ENCODE measurements at regions not wholly inside any gene's neighbourhood (a gene's known extent, or its start where the extent isn't known, plus 50 kb on each side); places are given as distances from the start of the nearest gene placed in this dataset.

DNA sequence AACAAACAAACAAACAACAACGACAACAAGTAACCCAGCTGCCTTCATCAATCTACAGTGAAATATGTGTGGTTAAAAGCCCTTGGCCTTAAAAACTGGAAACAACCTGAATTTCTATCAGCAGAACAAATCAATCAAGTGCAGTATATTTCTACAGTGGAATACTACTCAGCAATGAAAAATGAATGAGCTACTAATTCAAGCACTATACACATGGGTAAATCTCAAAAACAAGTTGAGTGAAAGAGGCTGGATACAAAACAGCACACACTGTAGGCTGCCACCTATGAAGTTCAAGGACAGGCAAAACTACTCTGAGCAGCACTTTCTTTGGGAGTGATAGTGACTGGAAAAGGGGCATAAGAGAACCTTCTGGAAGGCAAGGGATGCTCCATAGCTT is 395.5 kb upstream of the PROK2 start:
- Histone ChIP-seq H3K4me3 (ENCODE audit: low read depth in 1 of 2, low read length in 2 of 2) (no peak overlapping the region), H3K4me1 (ENCODE audit: control insufficient read depth in 1 of 2, insufficient read depth in 2 of 2, low read length in 2 of 2) (peaks cover 8 to 13% of the 10 kb centered on the region in 2 donors), H3K36me3 (ENCODE audit: control insufficient read depth in 1 of 2, insufficient read depth in 2 of 2, low read length in 2 of 2) (no peaks in the 10 kb centered on the region), H3K9me3 (ENCODE audit: control insufficient read depth in 1 of 2, low read length in 2 of 2) (no peaks in the 10 kb centered on the region), H3K27ac (ENCODE audit: low read length) (no peak overlapping the region), H3K27me3 (ENCODE audit: low read depth, low read length) (no peaks in the 10 kb centered on the region)

DNA sequence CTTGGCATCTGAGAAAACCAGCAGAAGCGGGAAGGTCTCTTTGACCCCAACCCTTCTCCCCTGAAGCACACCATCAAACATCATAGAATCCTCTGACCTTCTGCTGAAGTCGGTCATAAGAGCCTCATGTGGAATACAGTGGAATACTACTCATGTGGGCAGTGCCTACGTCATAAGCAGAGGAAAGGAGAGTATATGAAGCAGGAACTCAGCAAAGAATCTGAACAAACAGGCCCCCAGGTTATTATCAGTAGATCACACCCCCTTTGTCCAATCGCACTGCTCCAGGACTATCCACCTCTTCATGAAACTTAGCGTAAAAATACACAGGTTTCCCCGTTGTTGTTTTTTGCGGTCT is 394.1 kb upstream of the PROK2 start:
- Histone ChIP-seq H3K4me1 (ENCODE audit: control insufficient read depth in 1 of 2, insufficient read depth in 2 of 2, low read length in 2 of 2) (peaks cover 8 to 13% of the 10 kb centered on the region in 2 donors), H3K27ac (ENCODE audit: low read length) (no peak overlapping the region), H3K27me3 (ENCODE audit: low read depth, low read length) (no peaks in the 10 kb centered on the region), H3K36me3 (ENCODE audit: control insufficient read depth in 1 of 2, insufficient read depth in 2 of 2, low read length in 2 of 2) (no peaks in the 10 kb centered on the region), H3K9me3 (ENCODE audit: control insufficient read depth in 1 of 2, low read length in 2 of 2) (no peaks in the 10 kb centered on the region), H3K4me3 (ENCODE audit: low read depth in 1 of 2, low read length in 2 of 2) (no peak overlapping the region)

DNA sequence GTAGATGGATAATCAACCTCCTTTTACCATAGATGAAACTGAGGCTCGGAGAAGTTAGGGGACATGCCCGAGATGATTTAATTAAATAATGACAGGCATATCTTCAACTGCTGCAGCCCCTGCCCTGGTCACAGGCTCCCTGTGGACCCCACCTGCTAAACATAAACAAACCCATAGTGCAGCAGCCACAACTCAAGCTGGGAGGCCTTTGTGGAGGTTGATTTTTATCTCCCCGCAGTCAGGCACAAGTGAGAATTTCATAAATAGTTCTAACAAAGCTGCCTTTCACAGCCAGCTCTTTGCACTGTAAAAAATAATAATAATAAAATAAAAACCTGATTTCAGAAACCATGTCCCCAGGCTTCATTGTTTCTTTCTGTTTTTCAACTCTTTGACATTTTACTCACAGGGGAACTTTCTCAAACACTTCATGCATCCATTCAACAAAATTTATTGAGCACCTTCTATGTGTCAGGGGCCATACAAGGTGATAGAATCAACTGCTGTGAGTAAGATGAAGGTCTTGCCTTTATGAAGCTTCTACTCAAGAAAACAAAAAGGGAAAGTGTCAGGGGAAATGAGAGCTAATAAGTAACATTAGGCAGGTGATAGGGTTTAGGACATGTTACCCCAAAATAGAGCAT is 393.6 kb upstream of the PROK2 start:
- Histone ChIP-seq H3K4me3 (ENCODE audit: low read depth in 1 of 2, low read length in 2 of 2) (no peak overlapping the region), H3K27me3 (ENCODE audit: low read depth, low read length) (no peaks in the 10 kb centered on the region), H3K27ac (ENCODE audit: low read length) (no peak overlapping the region), H3K9me3 (ENCODE audit: control insufficient read depth in 1 of 2, low read length in 2 of 2) (no peaks in the 10 kb centered on the region), H3K36me3 (ENCODE audit: control insufficient read depth in 1 of 2, insufficient read depth in 2 of 2, low read length in 2 of 2) (no peaks in the 10 kb centered on the region), H3K4me1 (ENCODE audit: control insufficient read depth in 1 of 2, insufficient read depth in 2 of 2, low read length in 2 of 2) (peaks cover 8 to 16% of the 10 kb centered on the region in 2 donors)

DNA sequence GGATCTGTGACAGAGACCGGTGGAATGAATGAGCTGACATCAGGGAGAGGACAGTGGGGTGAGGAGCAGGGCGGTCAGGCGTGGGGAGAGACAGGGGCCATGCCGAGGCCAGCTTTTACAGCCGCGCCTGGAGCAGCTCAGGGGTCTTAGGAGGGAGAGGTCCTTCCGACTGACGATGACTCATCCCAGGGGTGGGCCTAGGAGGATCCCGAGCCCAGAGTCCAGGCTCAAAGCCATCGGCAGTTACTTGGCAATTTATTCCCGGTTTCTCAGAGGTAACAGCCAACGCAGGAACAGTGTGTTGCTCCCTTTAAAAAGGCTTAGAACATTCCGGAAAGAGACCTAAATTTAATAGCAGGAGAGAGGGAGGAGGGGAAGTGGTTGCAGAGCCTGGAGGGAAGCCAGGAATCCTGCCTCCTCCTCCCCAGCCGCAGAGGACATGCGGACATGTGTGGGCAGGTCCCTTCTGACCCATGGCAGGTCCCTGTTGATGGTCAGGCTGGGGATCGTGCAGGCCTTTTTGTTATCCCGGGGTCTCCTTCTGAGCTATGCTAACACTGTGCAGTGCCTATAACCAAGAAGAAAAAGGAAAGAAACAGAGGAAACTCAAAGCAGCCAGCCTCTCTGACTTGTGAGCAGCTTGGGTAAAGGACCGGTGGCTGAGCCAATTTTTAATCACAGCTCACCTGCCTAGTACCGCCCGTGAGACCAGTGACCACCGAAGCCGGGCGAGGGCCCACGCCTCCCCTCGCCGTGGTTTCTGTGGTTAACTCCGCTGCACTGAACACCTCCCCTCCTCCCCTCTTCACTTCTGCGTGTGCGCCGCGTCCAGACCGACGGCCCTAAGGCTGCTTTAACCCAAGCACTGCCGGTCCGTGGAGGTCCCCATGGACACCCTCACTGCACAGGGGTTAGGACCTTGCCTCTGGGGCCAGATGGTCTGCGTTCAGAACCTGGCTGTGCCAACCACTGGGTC is 392.4 kb upstream of the PROK2 start:
- peaks cover 8 to 29% of the 10 kb centered on the region in 2 donors for H3K4me1 ChIP-seq (ENCODE audit: control insufficient read depth in 1 of 2, insufficient read depth in 2 of 2, low read length in 2 of 2)
- no peaks in the 10 kb centered on the region for H3K36me3 ChIP-seq (ENCODE audit: control insufficient read depth in 1 of 2, insufficient read depth in 2 of 2, low read length in 2 of 2)
- H3K27me3 ChIP-seq (ENCODE audit: low read depth, low read length): no peaks in the 10 kb centered on the region
- H3K4me3 ChIP-seq (ENCODE audit: low read depth in 1 of 2, low read length in 2 of 2): peak overlapping the region; percentile 40 to 43
- H3K9me3 ChIP-seq (ENCODE audit: control insufficient read depth in 1 of 2, low read length in 2 of 2): no peaks in the 10 kb centered on the region
- H3K27ac ChIP-seq (ENCODE audit: low read length): peak overlapping the region; percentile 20

DNA sequence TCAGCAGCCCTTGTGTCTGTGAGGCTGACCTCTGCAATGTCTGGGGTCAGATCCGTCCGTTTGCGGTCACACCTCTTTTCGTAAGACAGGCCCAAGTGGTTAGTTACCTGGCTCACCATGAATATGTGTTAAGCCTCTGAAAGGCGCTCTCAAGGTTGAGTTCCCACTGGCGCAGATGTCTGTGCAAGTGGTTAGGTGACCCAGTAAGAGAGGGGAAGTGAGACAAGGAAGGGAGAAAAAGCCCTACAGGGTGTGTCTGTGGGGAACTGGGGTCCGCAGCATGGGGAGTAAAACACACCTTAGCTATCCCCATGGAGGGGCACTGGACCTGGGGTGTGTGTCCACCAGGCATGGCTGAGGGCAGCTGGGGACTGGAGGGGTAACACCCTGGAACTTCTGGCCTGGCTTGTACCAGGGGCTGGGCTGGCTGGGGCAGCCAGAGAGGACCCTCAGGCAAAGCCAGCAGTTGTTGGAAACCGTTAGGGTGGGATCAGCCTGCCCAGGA is 391.6 kb upstream of the PROK2 start:
- Histone ChIP-seq H3K4me3 (ENCODE audit: low read depth in 1 of 2, low read length in 2 of 2) (no peak overlapping the region), H3K4me1 (ENCODE audit: control insufficient read depth in 1 of 2, insufficient read depth in 2 of 2, low read length in 2 of 2) (peaks cover 8 to 36% of the 10 kb centered on the region in 2 donors), H3K9me3 (ENCODE audit: control insufficient read depth in 1 of 2, low read length in 2 of 2) (no peaks in the 10 kb centered on the region), H3K27ac (ENCODE audit: low read length) (peak overlapping the region; percentile 20), H3K27me3 (ENCODE audit: low read depth, low read length) (no peaks in the 10 kb centered on the region), H3K36me3 (ENCODE audit: control insufficient read depth in 1 of 2, insufficient read depth in 2 of 2, low read length in 2 of 2) (no peaks in the 10 kb centered on the region)

DNA sequence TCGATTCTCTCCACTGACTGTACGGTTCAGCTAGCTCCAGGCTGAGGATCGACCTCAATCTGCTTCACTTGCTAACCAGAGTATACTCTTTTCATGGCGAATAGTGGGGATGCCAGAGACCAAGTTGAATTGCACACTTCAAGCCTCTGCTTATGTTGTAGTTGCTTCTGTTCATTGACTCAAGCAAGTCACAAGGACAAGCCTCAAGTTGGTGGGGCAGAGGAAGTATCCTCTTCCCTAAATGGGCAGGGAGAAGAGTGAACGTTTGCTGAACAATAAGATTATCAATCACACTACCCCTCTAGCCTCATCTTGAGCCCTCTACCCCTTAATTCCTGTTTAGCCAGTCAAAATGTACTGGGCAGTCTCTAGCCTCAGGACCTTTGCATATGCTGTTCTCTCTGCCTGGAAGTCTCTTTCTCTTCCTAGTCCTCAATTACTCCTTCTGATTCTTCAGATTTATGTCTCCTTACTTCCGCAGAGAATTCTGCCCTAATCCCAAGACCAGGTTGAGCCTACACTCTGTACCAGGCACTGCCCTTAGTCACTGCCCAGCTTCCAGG is 390.4 kb upstream of the PROK2 start:
- H3K27ac ChIP-seq (ENCODE audit: low read length): no peak overlapping the region
- H3K9me3 ChIP-seq (ENCODE audit: control insufficient read depth in 1 of 2, low read length in 2 of 2): no peaks in the 10 kb centered on the region
- peaks cover 8 to 43% of the 10 kb centered on the region in 2 donors for H3K4me1 ChIP-seq (ENCODE audit: control insufficient read depth in 1 of 2, insufficient read depth in 2 of 2, low read length in 2 of 2)
- H3K27me3 ChIP-seq (ENCODE audit: low read depth, low read length): no peaks in the 10 kb centered on the region
- no peaks in the 10 kb centered on the region for H3K36me3 ChIP-seq (ENCODE audit: control insufficient read depth in 1 of 2, insufficient read depth in 2 of 2, low read length in 2 of 2)
- H3K4me3 ChIP-seq (ENCODE audit: low read depth in 1 of 2, low read length in 2 of 2): no peak overlapping the region

DNA sequence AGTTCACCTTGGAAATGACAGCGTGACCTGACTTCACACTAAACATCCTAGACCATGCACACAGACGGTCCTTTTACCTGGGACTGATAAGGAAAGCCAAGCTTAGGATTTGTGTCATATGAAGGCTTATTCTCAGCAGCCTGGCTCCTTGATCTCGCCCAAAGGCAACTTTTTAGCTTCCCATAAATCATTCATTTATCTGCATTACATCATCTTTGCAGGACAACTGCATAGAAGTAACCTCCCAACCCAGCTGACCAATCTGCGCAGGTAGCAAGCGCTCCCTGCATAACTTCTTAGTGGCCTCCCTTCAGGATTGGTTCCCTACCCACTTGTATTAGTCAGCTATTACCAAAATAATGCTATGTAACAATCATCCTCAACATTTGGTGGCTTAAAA is 389.9 kb upstream of the PROK2 start:
- Histone ChIP-seq H3K36me3 (ENCODE audit: control insufficient read depth in 1 of 2, insufficient read depth in 2 of 2, low read length in 2 of 2) (no peaks in the 10 kb centered on the region), H3K4me3 (ENCODE audit: low read depth in 1 of 2, low read length in 2 of 2) (no peak overlapping the region), H3K27me3 (ENCODE audit: low read depth, low read length) (no peaks in the 10 kb centered on the region), H3K9me3 (ENCODE audit: control insufficient read depth in 1 of 2, low read length in 2 of 2) (no peaks in the 10 kb centered on the region), H3K27ac (ENCODE audit: low read length) (no peak overlapping the region), H3K4me1 (ENCODE audit: control insufficient read depth in 1 of 2, insufficient read depth in 2 of 2, low read length in 2 of 2) (peaks cover 8 to 43% of the 10 kb centered on the region in 2 donors)

DNA sequence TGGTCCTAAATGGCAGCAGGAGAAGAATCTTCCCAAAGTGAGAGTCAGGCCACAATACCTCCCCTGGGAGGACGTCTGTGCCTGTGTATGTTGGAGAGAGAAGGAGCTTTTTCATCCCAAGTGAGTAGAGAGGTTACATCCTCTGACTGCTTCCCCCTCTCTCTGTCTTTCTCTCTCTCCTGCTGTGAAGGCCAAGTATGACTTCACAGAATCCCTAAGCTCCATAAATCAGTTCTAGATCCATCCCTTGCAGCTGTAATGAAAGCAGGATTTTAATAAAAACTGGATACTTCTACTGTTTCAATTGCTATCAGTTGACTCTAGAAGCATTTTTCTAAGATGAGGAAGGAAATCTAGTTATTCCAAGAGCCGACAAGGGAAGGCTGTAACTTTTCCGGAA is 389.1 kb upstream of the PROK2 start:
- no peaks in the 10 kb centered on the region for H3K27me3 ChIP-seq (ENCODE audit: low read depth, low read length)
- peaks cover 8 to 43% of the 10 kb centered on the region in 2 donors for H3K4me1 ChIP-seq (ENCODE audit: control insufficient read depth in 1 of 2, insufficient read depth in 2 of 2, low read length in 2 of 2)
- no peak overlapping the region for H3K27ac ChIP-seq (ENCODE audit: low read length)
- H3K9me3 ChIP-seq (ENCODE audit: control insufficient read depth in 1 of 2, low read length in 2 of 2): no peaks in the 10 kb centered on the region
- no peaks in the 10 kb centered on the region for H3K36me3 ChIP-seq (ENCODE audit: control insufficient read depth in 1 of 2, insufficient read depth in 2 of 2, low read length in 2 of 2)
- no peak overlapping the region for H3K4me3 ChIP-seq (ENCODE audit: low read depth in 1 of 2, low read length in 2 of 2)

DNA sequence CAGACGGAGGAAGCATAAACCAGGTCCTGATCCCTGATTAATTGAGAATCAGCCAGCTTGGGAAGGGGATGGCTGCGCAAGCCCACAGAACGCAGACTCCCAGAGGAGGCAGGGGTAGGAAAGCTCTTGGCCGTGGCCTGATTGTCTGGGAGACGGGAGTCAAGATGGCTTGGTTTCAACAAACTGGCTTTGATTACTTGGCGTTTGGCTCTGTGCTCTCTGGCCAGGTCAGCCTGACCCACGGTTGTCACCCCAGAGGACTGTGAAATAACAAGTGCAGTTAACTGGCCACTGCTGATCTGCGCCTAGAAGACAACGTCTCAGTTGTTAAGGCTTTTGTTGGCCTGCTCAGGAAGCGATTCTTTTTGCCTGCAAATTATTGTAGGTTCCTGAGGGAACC is 387.0 kb upstream of the PROK2 start:
- Histone ChIP-seq H3K9me3 (ENCODE audit: control insufficient read depth in 1 of 2, low read length in 2 of 2) (no peaks in the 10 kb centered on the region), H3K4me1 (ENCODE audit: control insufficient read depth in 1 of 2, insufficient read depth in 2 of 2, low read length in 2 of 2) (peaks cover 4 to 35% of the 10 kb centered on the region in 2 donors), H3K4me3 (ENCODE audit: low read depth in 1 of 2, low read length in 2 of 2) (no peak overlapping the region), H3K27ac (ENCODE audit: low read length) (peak overlapping the region; percentile 28), H3K36me3 (ENCODE audit: control insufficient read depth in 1 of 2, insufficient read depth in 2 of 2, low read length in 2 of 2) (no peaks in the 10 kb centered on the region), H3K27me3 (ENCODE audit: low read depth, low read length) (no peaks in the 10 kb centered on the region)

DNA sequence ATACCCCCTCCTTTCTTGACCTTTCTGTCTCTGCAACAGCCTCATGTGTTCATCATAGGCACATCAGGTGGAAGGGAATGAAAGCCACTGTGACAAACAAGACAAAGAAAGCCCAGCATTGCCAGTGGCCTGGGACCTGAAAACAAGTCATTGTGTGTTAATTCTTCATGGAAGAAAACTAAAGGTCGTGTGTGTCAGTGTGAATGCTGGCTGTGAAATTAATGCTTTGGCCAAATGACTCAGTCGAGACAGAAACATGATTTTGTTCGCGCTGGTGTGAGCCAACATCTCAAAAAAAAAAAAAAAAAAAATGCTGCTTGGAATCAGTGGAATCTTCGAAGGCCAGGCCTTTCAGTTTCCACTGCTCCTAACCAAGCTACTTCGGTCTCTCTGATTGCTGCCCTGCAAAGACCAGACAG is 386.5 kb upstream of the PROK2 start:
- no peak overlapping the region for H3K4me3 ChIP-seq (ENCODE audit: low read depth in 1 of 2, low read length in 2 of 2)
- H3K36me3 ChIP-seq (ENCODE audit: control insufficient read depth in 1 of 2, insufficient read depth in 2 of 2, low read length in 2 of 2): no peaks in the 10 kb centered on the region
- no peaks in the 10 kb centered on the region for H3K9me3 ChIP-seq (ENCODE audit: control insufficient read depth in 1 of 2, low read length in 2 of 2)
- peaks cover 0 to 30% of the 10 kb centered on the region in 2 donors for H3K4me1 ChIP-seq (ENCODE audit: control insufficient read depth in 1 of 2, insufficient read depth in 2 of 2, low read length in 2 of 2)
- no peaks in the 10 kb centered on the region for H3K27me3 ChIP-seq (ENCODE audit: low read depth, low read length)
- peak overlapping the region; percentile 28 for H3K27ac ChIP-seq (ENCODE audit: low read length)
